ENCODE measurements at regions not wholly inside any gene's neighbourhood (a gene's known extent, or its start where the extent isn't known, plus 50 kb on each side); places are given as distances from the start of the nearest gene placed in this dataset.

- no peak overlapping the region for H3K9ac ChIP-seq (ENCODE audit: low read length)
- H3K36me3 ChIP-seq (ENCODE audit: control insufficient read depth, insufficient read depth, low read length, severe bottlenecking), result no peaks in the 10 kb centered on the region
- DNase-seq (ENCODE audit: low read depth), result no peak
- H3K27me3 ChIP-seq (replicated peaks; ENCODE audit: control insufficient read depth, insufficient read depth, low read length), result no peaks in the 10 kb centered on the region
- H3K4me3 ChIP-seq (ENCODE audit: low read length), result no peak overlapping the region
- H3K9me3 ChIP-seq (ENCODE audit: control insufficient read depth, low read length), result no peaks in the 10 kb centered on the region
- H3K4me1 ChIP-seq (ENCODE audit: control insufficient read depth, insufficient read depth, low read length), result no peaks in the 10 kb centered on the region
Measured at GRCh38 chr21:16370186-16370585, 640.4 kb downstream of the USP25 start.

GRCh38 chr21:16372586-16372985, 642.8 kb downstream of the USP25 start:
- H3K4me1 ChIP-seq (ENCODE audit: control insufficient read depth, insufficient read depth, low read length), result peaks cover 15% of the 10 kb centered on the region

GRCh38 chr21:16376673-16377072, 646.9 kb downstream of the USP25 start:
- no peaks in the 10 kb centered on the region for H3K27me3 ChIP-seq (replicated peaks; ENCODE audit: control insufficient read depth, insufficient read depth, low read length)
- H3K4me1 ChIP-seq (ENCODE audit: control insufficient read depth, insufficient read depth, low read length), result peaks cover 31% of the 10 kb centered on the region
- H3K36me3 ChIP-seq (ENCODE audit: control insufficient read depth, insufficient read depth, low read length, severe bottlenecking), result no peaks in the 10 kb centered on the region
- H3K4me3 ChIP-seq (ENCODE audit: low read length), result no peak overlapping the region
- H3K9me3 ChIP-seq (ENCODE audit: control insufficient read depth, low read length), result no peaks in the 10 kb centered on the region
- DNase-seq (ENCODE audit: low read depth), result no peak
- H3K9ac ChIP-seq (ENCODE audit: low read length), result no peak overlapping the region

More at GRCh38 chr21:16372586-16372985, 642.8 kb downstream of the USP25 start:
- peak; percentile 51 for DNase-seq (ENCODE audit: low read depth)
- H3K27me3 ChIP-seq (replicated peaks; ENCODE audit: control insufficient read depth, insufficient read depth, low read length), result no peaks in the 10 kb centered on the region
- H3K36me3 ChIP-seq (ENCODE audit: control insufficient read depth, insufficient read depth, low read length, severe bottlenecking), result no peaks in the 10 kb centered on the region
- H3K9me3 ChIP-seq (ENCODE audit: control insufficient read depth, low read length), result no peaks in the 10 kb centered on the region
- H3K4me3 ChIP-seq (ENCODE audit: low read length), result no peak overlapping the region
- H3K9ac ChIP-seq (ENCODE audit: low read length), result no peak overlapping the region

- Histone ChIP-seq H3K36me3 (ENCODE audit: control insufficient read depth, insufficient read depth, low read length, severe bottlenecking) (no peaks in the 10 kb centered on the region), H3K4me3 (ENCODE audit: low read length) (no peak overlapping the region), H3K9me3 (ENCODE audit: control insufficient read depth, low read length) (no peaks in the 10 kb centered on the region), H3K4me1 (ENCODE audit: control insufficient read depth, insufficient read depth, low read length) (peaks cover 31% of the 10 kb centered on the region), H3K27me3 (replicated peaks; ENCODE audit: control insufficient read depth, insufficient read depth, low read length) (no peaks in the 10 kb centered on the region), H3K9ac (ENCODE audit: low read length) (no peak overlapping the region)
- DNase-seq (ENCODE audit: low read depth), result no peak
Measured at GRCh38 chr21:16377120-16377658, 647.4 kb downstream of the USP25 start.

- no peaks in the 10 kb centered on the region for H3K27me3 ChIP-seq (replicated peaks; ENCODE audit: control insufficient read depth, insufficient read depth, low read length)
- no peak overlapping the region for H3K9ac ChIP-seq (ENCODE audit: low read length)
- H3K9me3 ChIP-seq (ENCODE audit: control insufficient read depth, low read length), result no peaks in the 10 kb centered on the region
- H3K4me1 ChIP-seq (ENCODE audit: control insufficient read depth, insufficient read depth, low read length), result peaks cover 31% of the 10 kb centered on the region
- H3K4me3 ChIP-seq (ENCODE audit: low read length), result no peak overlapping the region
- no peak for DNase-seq (ENCODE audit: low read depth)
- no peaks in the 10 kb centered on the region for H3K36me3 ChIP-seq (ENCODE audit: control insufficient read depth, insufficient read depth, low read length, severe bottlenecking)
Measured at GRCh38 chr21:16377857-16378256, 648.1 kb downstream of the USP25 start.

GRCh38 chr21:16378525-16378924, 648.7 kb downstream of the USP25 start:
- H3K36me3 ChIP-seq (ENCODE audit: control insufficient read depth, insufficient read depth, low read length, severe bottlenecking), result no peaks in the 10 kb centered on the region
- no peaks in the 10 kb centered on the region for H3K9me3 ChIP-seq (ENCODE audit: control insufficient read depth, low read length)
- H3K9ac ChIP-seq (ENCODE audit: low read length), result no peak overlapping the region
- DNase-seq (ENCODE audit: low read depth), result no peak
- H3K4me1 ChIP-seq (ENCODE audit: control insufficient read depth, insufficient read depth, low read length), result peaks cover 31% of the 10 kb centered on the region
- H3K4me3 ChIP-seq (ENCODE audit: low read length), result peak overlapping the region; percentile 7
- no peaks in the 10 kb centered on the region for H3K27me3 ChIP-seq (replicated peaks; ENCODE audit: control insufficient read depth, insufficient read depth, low read length)

- Histone ChIP-seq H3K9ac (ENCODE audit: low read length) (no peak overlapping the region), H3K27me3 (replicated peaks; ENCODE audit: control insufficient read depth, insufficient read depth, low read length) (no peaks in the 10 kb centered on the region), H3K4me1 (ENCODE audit: control insufficient read depth, insufficient read depth, low read length) (no peaks in the 10 kb centered on the region), H3K4me3 (ENCODE audit: low read length) (no peak overlapping the region), H3K36me3 (ENCODE audit: control insufficient read depth, insufficient read depth, low read length, severe bottlenecking) (no peaks in the 10 kb centered on the region), H3K9me3 (ENCODE audit: control insufficient read depth, low read length) (no peaks in the 10 kb centered on the region)
- no peak for DNase-seq (ENCODE audit: low read depth)
Measured at GRCh38 chr21:16388291-16388690, 658.5 kb downstream of the USP25 start.

GRCh38 chr21:16388911-16389560, 659.3 kb downstream of the USP25 start:
- Histone ChIP-seq H3K9me3 (ENCODE audit: control insufficient read depth, low read length) (no peaks in the 10 kb centered on the region), H3K36me3 (ENCODE audit: control insufficient read depth, insufficient read depth, low read length, severe bottlenecking) (no peaks in the 10 kb centered on the region), H3K27me3 (replicated peaks; ENCODE audit: control insufficient read depth, insufficient read depth, low read length) (no peaks in the 10 kb centered on the region), H3K9ac (ENCODE audit: low read length) (no peak overlapping the region), H3K4me3 (ENCODE audit: low read length) (no peak overlapping the region), H3K4me1 (ENCODE audit: control insufficient read depth, insufficient read depth, low read length) (no peaks in the 10 kb centered on the region)
- no peak for DNase-seq (ENCODE audit: low read depth)

GRCh38 chr21:16389643-16390042, 659.9 kb downstream of the USP25 start:
- H3K27me3 ChIP-seq (replicated peaks; ENCODE audit: control insufficient read depth, insufficient read depth, low read length), result no peaks in the 10 kb centered on the region
- no peaks in the 10 kb centered on the region for H3K36me3 ChIP-seq (ENCODE audit: control insufficient read depth, insufficient read depth, low read length, severe bottlenecking)
- H3K4me1 ChIP-seq (ENCODE audit: control insufficient read depth, insufficient read depth, low read length), result no peaks in the 10 kb centered on the region
- no peak overlapping the region for H3K4me3 ChIP-seq (ENCODE audit: low read length)
- no peak for DNase-seq (ENCODE audit: low read depth)
- H3K9ac ChIP-seq (ENCODE audit: low read length), result no peak overlapping the region
- no peaks in the 10 kb centered on the region for H3K9me3 ChIP-seq (ENCODE audit: control insufficient read depth, low read length)

GRCh38 chr21:16395285-16395684, 665.5 kb downstream of the USP25 start:
- DNase-seq (ENCODE audit: low read depth), result no peak
- no peaks in the 10 kb centered on the region for H3K27me3 ChIP-seq (replicated peaks; ENCODE audit: control insufficient read depth, insufficient read depth, low read length)
- H3K4me3 ChIP-seq (ENCODE audit: low read length), result no peak overlapping the region
- H3K4me1 ChIP-seq (ENCODE audit: control insufficient read depth, insufficient read depth, low read length), result no peaks in the 10 kb centered on the region
- H3K9me3 ChIP-seq (ENCODE audit: control insufficient read depth, low read length), result no peaks in the 10 kb centered on the region
- H3K36me3 ChIP-seq (ENCODE audit: control insufficient read depth, insufficient read depth, low read length, severe bottlenecking), result no peaks in the 10 kb centered on the region
- H3K9ac ChIP-seq (ENCODE audit: low read length), result no peak overlapping the region

- H3K4me1 ChIP-seq (ENCODE audit: control insufficient read depth, insufficient read depth, low read length), result peaks cover 7% of the 10 kb centered on the region
- no peak for DNase-seq (ENCODE audit: low read depth)
Measured at GRCh38 chr21:16402752-16403151, 673.0 kb downstream of the USP25 start.

GRCh38 chr21:16404776-16405175, 675.0 kb downstream of the USP25 start:
- Histone ChIP-seq H3K9ac (ENCODE audit: low read length) (no peak overlapping the region), H3K36me3 (ENCODE audit: control insufficient read depth, insufficient read depth, low read length, severe bottlenecking) (no peaks in the 10 kb centered on the region), H3K4me1 (ENCODE audit: control insufficient read depth, insufficient read depth, low read length) (peaks cover 7% of the 10 kb centered on the region), H3K9me3 (ENCODE audit: control insufficient read depth, low read length) (no peaks in the 10 kb centered on the region), H3K27me3 (replicated peaks; ENCODE audit: control insufficient read depth, insufficient read depth, low read length) (no peaks in the 10 kb centered on the region), H3K4me3 (ENCODE audit: low read length) (peak overlapping the region; percentile 64)
- DNase-seq (ENCODE audit: low read depth), result peak; percentile 39

More at GRCh38 chr21:16402752-16403151, 673.0 kb downstream of the USP25 start:
- Histone ChIP-seq H3K9ac (ENCODE audit: low read length) (no peak overlapping the region), H3K36me3 (ENCODE audit: control insufficient read depth, insufficient read depth, low read length, severe bottlenecking) (no peaks in the 10 kb centered on the region), H3K27me3 (replicated peaks; ENCODE audit: control insufficient read depth, insufficient read depth, low read length) (no peaks in the 10 kb centered on the region), H3K4me3 (ENCODE audit: low read length) (no peak overlapping the region), H3K9me3 (ENCODE audit: control insufficient read depth, low read length) (no peaks in the 10 kb centered on the region)
